CD4-positive, CD25-positive, alpha-beta regulatory T cell (primary cell): ENCODE measurements at regions not wholly inside any gene's neighbourhood (a gene's known extent, or its start where the extent isn't known, plus 50 kb on each side); places are given as distances from the start of the nearest gene placed in this dataset.

Source experiments
- ATAC-seq, 2 donors: fragments of 150-1000 bp; cut with Tn5 transposase; one replicate each; pipeline ENCODE4 v1.10.0; 2021; ENCODE audit warnings: low read depth in 2 of 2, moderate number of reproducible peaks in 2 of 2, moderate library complexity in 1 of 2
- DNase-seq, 3 donors: peaks; one replicate each; pipeline versions ENCODE4 v3.0.0 to v3.0.0-alpha.2; 2012 to 2022; ENCODE audit warnings: mixed read lengths in 1 of 3
- H3K27ac ChIP-seq: one replicate; pipeline ENCODE4 v1.7.0; 2013; ENCODE audit warnings: mild to moderate bottlenecking, low read length; ENCODE audit not compliant: insufficient read depth, poor library complexity, severe bottlenecking
- H3K27me3 ChIP-seq: one replicate; pipeline ENCODE4 v1.7.0; 2013; ENCODE audit warnings: low read length; ENCODE audit not compliant: control insufficient read depth, insufficient read depth
- H3K36me3 ChIP-seq: one replicate; pipeline ENCODE4 v1.7.0; 2013; ENCODE audit warnings: mild to moderate bottlenecking, low read length, moderate library complexity; ENCODE audit not compliant: control insufficient read depth, insufficient read depth
- H3K4me1 ChIP-seq: 2 replicates; pipeline ENCODE4 v1.7.0; 2013; ENCODE audit warnings: mild to moderate bottlenecking, low read length; ENCODE audit not compliant: insufficient read depth, control insufficient read depth, poor library complexity, severe bottlenecking
- H3K4me3 ChIP-seq: one replicate; pipeline ENCODE4 v1.7.0; 2013; ENCODE audit warnings: low read depth, mild to moderate bottlenecking, low read length, moderate library complexity
- H3K9me3 ChIP-seq, 2 experiments: 1 replicate in 1 of 2; 2 replicates in 1 of 2; pipeline ENCODE4 v1.7.0; 2013; ENCODE audit warnings: low read length in 2 of 2, mild to moderate bottlenecking in 1 of 2, moderate library complexity in 1 of 2; ENCODE audit not compliant: control insufficient read depth in 2 of 2
- H3K27ac Mint-ChIP-seq, 3 donors: one replicate each; pipeline ENCODE4 v1.8.0; 2020 to 2022; ENCODE audit warnings: mild to moderate bottlenecking in 3 of 3, mixed read lengths in 3 of 3, moderate library complexity in 2 of 3
- H3K27me3 Mint-ChIP-seq: one replicate; pipeline ENCODE4 v1.8.0; 2022; ENCODE audit warnings: mild to moderate bottlenecking, mixed read lengths
- H3K36me3 Mint-ChIP-seq: one replicate; pipeline ENCODE4 v1.8.0; 2020; ENCODE audit warnings: mixed read lengths
- H3K4me1 Mint-ChIP-seq, 4 donors: one replicate each; pipeline ENCODE4 v1.8.0; 2020 to 2022; ENCODE audit warnings: mixed read lengths in 4 of 4, mild to moderate bottlenecking in 1 of 4
- H3K4me3 Mint-ChIP-seq, 4 donors: one replicate each; pipeline ENCODE4 v1.8.0; 2020 to 2022; ENCODE audit warnings: mild to moderate bottlenecking in 4 of 4, mixed read lengths in 4 of 4, moderate library complexity in 3 of 4
- H3K9me3 Mint-ChIP-seq, 7 donors: one replicate each; pipeline ENCODE4 v1.8.0; 2020 to 2022; ENCODE audit warnings: mixed read lengths in 7 of 7, mild to moderate bottlenecking in 3 of 7, moderate library complexity in 2 of 7

DNA sequence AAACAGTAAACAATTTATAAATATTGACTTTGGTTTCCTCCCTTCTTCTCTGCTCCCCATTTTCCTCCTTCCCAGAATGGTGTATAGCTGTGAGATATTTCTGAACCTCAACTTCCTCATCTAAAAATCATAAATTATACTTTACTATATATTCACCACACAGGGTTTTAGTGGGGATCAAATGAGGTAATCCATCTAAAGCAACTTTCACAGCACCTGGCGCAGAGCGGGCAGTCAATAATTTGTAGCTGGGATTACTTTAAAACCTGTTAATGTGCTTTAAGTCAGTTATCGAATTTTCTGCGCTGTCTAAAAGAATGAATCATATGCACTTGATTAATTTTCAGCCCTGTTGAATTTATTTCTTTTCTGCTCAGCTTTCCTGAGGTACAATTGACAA, 172.7 kb downstream of the PTEN start:
- peaks cover 9 to 11% (median 9%) of the 10 kb centered on the region in 4 donors for H3K4me1 Mint-ChIP-seq
- no peaks in the 10 kb centered on the region for H3K36me3 ChIP-seq
- no peaks in the 10 kb centered on the region for H3K36me3 Mint-ChIP-seq

DNA sequence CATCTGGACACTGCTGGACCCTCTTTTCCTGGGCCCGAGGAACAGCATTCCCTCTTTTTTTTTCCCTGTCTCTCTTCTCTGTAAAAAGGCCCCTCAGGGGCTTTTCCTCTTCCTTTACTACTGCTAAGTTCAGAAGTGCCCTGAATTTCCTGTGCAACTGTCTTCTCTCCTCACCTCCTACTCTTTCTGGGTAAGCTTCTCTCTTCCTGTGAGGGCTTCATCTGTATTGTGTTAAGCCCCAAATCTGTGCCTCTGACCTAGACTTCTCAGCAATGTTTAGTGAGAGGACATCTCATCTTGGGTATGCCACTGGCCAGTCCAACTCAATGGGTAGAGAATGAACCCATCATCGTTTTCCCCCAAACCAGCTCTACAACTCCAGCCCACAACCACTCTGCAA, 174.2 kb downstream of the PTEN start:
- no peaks in the 10 kb centered on the region for H3K27me3 Mint-ChIP-seq
- Histone ChIP-seq H3K27ac (no peak overlapping the region), H3K4me1 (no peaks in the 10 kb centered on the region), H3K27me3 (no peaks in the 10 kb centered on the region), H3K36me3 (no peaks in the 10 kb centered on the region), H3K9me3 (no peaks in the 10 kb centered on the region), H3K4me3 (no peak overlapping the region)
- H3K36me3 Mint-ChIP-seq = no peaks in the 10 kb centered on the region
- DNase-seq (no peak), ATAC-seq (no peak)
- peak overlapping the region in 2 of 3 donors; percentile 10 to 70 for H3K27ac Mint-ChIP-seq
- peak overlapping the region in 1 of 4 donors; percentile 2 for H3K4me3 Mint-ChIP-seq
- peaks cover 9 to 10% (median 9%) of the 10 kb centered on the region in 4 donors for H3K4me1 Mint-ChIP-seq
- peaks cover 0 to 5% (median 0%) of the 10 kb centered on the region in 7 donors for H3K9me3 Mint-ChIP-seq

More for the DNA sequence above, 172.7 kb downstream of the PTEN start:
- H3K27me3 Mint-ChIP-seq = no peaks in the 10 kb centered on the region
- H3K27ac ChIP-seq = no peak overlapping the region
- no peaks in the 10 kb centered on the region for H3K4me1 ChIP-seq
- peaks cover 0 to 5% (median 0%) of the 10 kb centered on the region in 7 donors for H3K9me3 Mint-ChIP-seq
- H3K4me3 Mint-ChIP-seq = no peak overlapping the region
- no peaks in the 10 kb centered on the region for H3K9me3 ChIP-seq
- no peak for DNase-seq
- no peak for ATAC-seq
- H3K4me3 ChIP-seq = no peak overlapping the region
- H3K27me3 ChIP-seq = no peaks in the 10 kb centered on the region
- H3K27ac Mint-ChIP-seq = no peak overlapping the region

DNA sequence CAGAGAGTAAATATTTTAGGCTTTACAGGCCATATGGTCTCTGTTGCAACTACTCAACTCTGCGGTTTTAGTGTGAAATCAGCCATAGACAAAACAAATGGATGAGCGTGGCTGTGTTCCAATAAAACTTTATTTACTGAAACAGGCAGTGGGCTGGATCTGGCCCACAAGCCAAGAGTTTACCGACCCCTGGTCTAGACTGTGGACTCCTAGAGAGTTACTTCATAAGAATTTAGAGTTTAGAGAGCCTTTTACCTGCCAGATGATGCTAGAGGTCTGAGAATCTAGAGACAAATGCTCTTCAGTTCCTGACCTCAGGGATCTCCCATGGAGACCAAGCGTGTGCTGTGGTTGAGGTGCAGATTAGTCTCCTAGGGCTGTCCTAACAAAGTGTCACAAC, 174.8 kb downstream of the PTEN start:
- Mint-ChIP-seq H3K4me1 (peaks cover 7 to 14% (median 11%) of the 10 kb centered on the region in 4 donors), H3K36me3 (no peaks in the 10 kb centered on the region), H3K4me3 (no peak overlapping the region), H3K9me3 (peaks cover 0 to 5% (median 0%) of the 10 kb centered on the region in 7 donors), H3K27me3 (no peaks in the 10 kb centered on the region), H3K27ac (no peak overlapping the region)
- no peaks in the 10 kb centered on the region for H3K9me3 ChIP-seq
- H3K4me3 ChIP-seq = no peak overlapping the region
- no peaks in the 10 kb centered on the region for H3K4me1 ChIP-seq
- H3K36me3 ChIP-seq = no peaks in the 10 kb centered on the region
- ATAC-seq (no peak), DNase-seq (no peak)
- no peak overlapping the region for H3K27ac ChIP-seq
- no peaks in the 10 kb centered on the region for H3K27me3 ChIP-seq

DNA sequence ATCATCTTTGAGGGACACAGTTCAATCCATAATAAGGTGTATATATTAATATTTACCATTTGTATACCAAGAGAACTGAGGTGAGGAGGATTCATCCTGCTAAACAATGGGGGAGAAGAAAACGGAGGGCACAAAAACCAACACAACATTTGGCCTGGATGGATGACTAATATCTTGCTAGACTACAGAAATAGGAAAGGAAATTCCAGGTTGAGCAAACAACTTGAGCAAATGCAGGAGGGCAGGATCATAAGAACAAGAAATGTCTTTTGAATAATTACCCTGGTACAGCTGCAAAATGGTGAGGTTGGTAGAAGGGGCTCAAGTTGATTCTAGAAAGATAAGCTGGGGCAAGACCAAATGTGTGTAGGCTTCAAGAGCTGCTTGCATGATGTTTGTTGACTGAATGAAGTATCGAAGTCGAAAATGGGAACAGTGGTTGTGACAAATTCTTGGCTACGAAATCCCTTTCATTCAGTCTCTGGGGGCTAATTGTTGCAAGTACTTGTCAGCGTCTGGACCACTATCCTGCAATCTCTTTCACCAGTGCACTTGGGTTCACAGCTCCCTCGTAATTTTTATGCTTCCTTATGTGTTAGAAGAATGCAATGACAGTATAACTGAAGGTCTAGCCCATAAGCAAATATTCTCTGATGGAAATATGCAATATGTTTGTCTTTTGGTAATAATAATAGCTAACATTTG, 176.2 kb downstream of the PTEN start:
- Mint-ChIP-seq H3K4me3 (no peak overlapping the region), H3K27ac (peak overlapping the region in 1 of 3 donors; percentile 7), H3K4me1 (peaks cover 7 to 14% (median 11%) of the 10 kb centered on the region in 4 donors), H3K27me3 (no peaks in the 10 kb centered on the region), H3K36me3 (no peaks in the 10 kb centered on the region), H3K9me3 (peaks cover 0 to 5% (median 0%) of the 10 kb centered on the region in 7 donors)
- Histone ChIP-seq H3K27me3 (no peaks in the 10 kb centered on the region), H3K4me1 (no peaks in the 10 kb centered on the region), H3K4me3 (no peak overlapping the region), H3K27ac (no peak overlapping the region), H3K36me3 (no peaks in the 10 kb centered on the region), H3K9me3 (no peaks in the 10 kb centered on the region)
- ATAC-seq = no peak
- DNase-seq = no peak

DNA sequence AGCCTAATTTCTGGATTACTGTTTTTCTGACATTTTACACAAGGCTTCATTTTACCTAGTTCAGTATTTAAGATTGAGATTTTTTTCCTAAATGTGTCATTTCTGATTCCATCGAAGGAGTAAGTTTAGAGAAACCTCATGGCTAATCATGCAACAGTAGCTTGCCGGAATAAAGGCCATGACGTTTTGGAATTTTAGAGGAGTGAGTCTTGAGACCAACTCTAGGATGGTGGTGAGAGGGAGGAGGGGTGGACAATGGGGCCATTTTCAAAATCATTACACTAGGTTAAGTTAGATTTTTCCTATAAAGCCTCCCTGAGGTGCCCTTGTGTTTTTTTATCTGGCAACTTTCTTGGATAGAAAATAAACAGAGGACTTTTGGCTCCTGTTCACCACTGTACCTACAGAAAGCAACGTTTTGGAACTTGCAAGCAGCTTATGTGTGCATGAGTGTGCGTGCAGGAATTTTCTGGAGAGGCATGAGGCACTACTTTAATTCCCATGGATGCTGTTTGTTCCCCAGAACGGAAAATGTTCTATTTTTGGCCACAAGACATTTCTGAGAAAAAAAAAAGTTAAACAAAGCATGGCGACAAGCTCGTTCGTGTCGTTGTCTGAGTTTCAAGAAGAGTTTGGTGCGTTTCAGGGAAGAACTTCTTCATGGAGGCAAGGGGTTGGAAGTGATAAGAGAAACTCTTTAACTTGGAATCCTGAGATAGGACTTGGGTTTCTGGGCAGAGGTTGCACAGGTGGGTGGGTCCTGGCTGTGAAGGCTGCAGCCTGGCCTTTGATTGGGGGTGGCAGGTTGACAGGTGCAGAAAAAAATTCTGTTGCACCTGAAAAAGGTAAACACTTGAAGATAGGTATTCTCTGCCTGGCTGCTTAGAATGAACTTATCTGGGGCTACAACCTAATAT, 178.1 kb downstream of the PTEN start:
- Mint-ChIP-seq H3K4me3 (no peak overlapping the region), H3K27ac (no peak overlapping the region), H3K9me3 (peaks cover 0 to 5% (median 0%) of the 10 kb centered on the region in 7 donors), H3K27me3 (no peaks in the 10 kb centered on the region), H3K4me1 (peaks cover 7 to 29% (median 16%) of the 10 kb centered on the region in 4 donors), H3K36me3 (no peaks in the 10 kb centered on the region)
- Histone ChIP-seq H3K4me3 (no peak overlapping the region), H3K36me3 (no peaks in the 10 kb centered on the region), H3K9me3 (no peaks in the 10 kb centered on the region), H3K27me3 (no peaks in the 10 kb centered on the region), H3K4me1 (no peaks in the 10 kb centered on the region), H3K27ac (no peak overlapping the region)
- ATAC-seq (no peak), DNase-seq (no peak)

DNA sequence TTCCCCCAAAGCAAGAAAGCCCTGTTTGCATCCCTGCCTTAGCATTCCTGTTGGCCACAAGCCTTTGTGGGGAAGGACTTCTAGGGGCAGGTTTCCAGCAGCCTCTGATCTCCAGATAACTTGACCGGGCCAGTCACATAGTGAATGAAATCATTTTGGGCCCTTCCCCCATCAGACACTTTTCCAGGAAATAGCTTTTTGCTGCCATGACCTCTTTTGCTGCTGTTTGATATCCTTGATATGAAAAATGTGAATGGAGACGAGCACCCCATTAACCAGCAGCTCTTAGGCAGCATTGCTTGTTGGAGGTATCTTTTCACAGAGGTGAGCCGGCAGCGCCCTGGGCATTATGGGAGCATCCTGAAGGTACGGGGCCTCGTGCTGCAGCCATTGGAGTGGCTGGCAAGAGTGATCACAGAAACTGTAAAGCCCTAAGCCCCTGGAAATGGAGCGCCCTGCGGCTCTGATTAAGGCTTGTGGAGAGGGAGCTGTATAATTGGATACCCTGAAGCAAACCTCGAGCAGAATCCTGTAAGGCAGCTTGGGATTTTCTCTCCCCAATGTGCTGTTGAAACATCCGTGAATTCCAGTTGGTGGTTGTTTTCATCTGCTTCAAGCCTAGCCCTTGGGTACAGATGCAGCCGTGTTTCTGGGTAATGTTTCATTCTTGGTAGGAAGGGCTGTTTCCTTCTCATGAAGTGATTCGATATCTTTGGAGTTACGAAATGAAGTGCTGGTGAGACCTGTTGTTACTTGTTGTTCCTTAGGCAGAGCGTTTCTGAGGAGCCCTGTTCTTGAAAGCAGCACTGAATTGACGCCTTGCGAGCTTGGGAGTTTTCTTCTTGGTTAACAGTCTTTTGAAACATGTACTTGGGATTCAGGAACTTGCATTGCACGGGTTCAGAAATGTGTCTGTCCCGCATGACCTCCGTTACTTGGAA, 179.0 kb downstream of the PTEN start:
- no peak for DNase-seq
- no peak overlapping the region for H3K4me3 Mint-ChIP-seq
- peaks cover 5 to 27% (median 15%) of the 10 kb centered on the region in 4 donors for H3K4me1 Mint-ChIP-seq
- no peaks in the 10 kb centered on the region for H3K4me1 ChIP-seq
- H3K9me3 Mint-ChIP-seq = peaks cover 0 to 9% (median 0%) of the 10 kb centered on the region in 7 donors
- H3K27ac ChIP-seq = no peak overlapping the region
- no peak overlapping the region for H3K27ac Mint-ChIP-seq
- no peaks in the 10 kb centered on the region for H3K36me3 Mint-ChIP-seq
- no peak for ATAC-seq
- no peaks in the 10 kb centered on the region for H3K36me3 ChIP-seq
- H3K27me3 ChIP-seq = no peaks in the 10 kb centered on the region
- H3K27me3 Mint-ChIP-seq = peaks cover under 1% of the 10 kb centered on the region
- no peak overlapping the region for H3K4me3 ChIP-seq
- H3K9me3 ChIP-seq = no peaks in the 10 kb centered on the region

DNA sequence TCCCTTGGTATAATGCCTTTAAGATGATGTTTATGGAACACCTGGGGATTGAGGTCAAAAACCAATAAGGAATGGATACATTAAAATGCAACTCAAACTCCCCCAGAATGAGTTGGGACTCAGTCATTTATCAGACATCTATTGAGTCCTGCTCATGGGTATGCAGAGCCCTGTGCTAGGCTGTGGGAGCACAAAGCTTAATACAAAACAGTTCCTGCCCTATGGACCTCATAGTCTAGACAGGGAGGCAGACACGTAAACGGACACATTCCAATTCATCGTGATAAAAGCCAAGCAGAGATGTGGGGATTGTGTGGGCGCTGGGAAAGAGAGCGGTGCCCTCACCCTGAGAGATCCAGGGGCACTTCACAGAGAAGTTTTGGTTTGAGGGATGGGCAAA, 181.7 kb downstream of the PTEN start:
- H3K4me3 ChIP-seq = no peak overlapping the region
- ATAC-seq = no peak
- no peak for DNase-seq
- no peaks in the 10 kb centered on the region for H3K4me1 ChIP-seq
- H3K4me1 Mint-ChIP-seq = peaks cover 0 to 20% (median 7%) of the 10 kb centered on the region in 4 donors
- H3K4me3 Mint-ChIP-seq = no peak overlapping the region
- H3K27me3 ChIP-seq = no peaks in the 10 kb centered on the region
- no peaks in the 10 kb centered on the region for H3K9me3 ChIP-seq
- H3K36me3 Mint-ChIP-seq = no peaks in the 10 kb centered on the region
- H3K27ac ChIP-seq = no peak overlapping the region
- H3K27ac Mint-ChIP-seq = no peak overlapping the region
- H3K36me3 ChIP-seq = no peaks in the 10 kb centered on the region
- peaks cover 10% of the 10 kb centered on the region for H3K27me3 Mint-ChIP-seq
- H3K9me3 Mint-ChIP-seq = peaks cover 0 to 9% (median 0%) of the 10 kb centered on the region in 7 donors
